B cell (primary cell): ENCODE measurements at regions not wholly inside any gene's neighbourhood (a gene's known extent, or its start where the extent isn't known, plus 50 kb on each side); places are given as distances from the start of the nearest gene placed in this dataset.

Experiments
- ATAC-seq: fragments of 200-7000 bp; cut with Tn5 transposase; one replicate; pipeline ENCODE4 v1.10.0; 2021; ENCODE audit warnings: low read depth, mild to moderate bottlenecking, moderate number of reproducible peaks, moderate library complexity
- CTCF ChIA-PET: fragments of 350-600 bp; sonication (Branson Sonifier 250); formaldehyde crosslinking; loops from one replicate; lab custom pipeline; 2021; ENCODE audit warnings: antibody characterized with exemption, inconsistent platforms; lab: Charles Lee
- POLR2A ChIA-PET: fragments of 350-600 bp; sonication (Branson Sonifier 250); formaldehyde crosslinking; loops from one replicate; lab custom pipeline; 2021; ENCODE audit warnings: antibody characterized with exemption; lab: Charles Lee
- DNase-seq: peaks from one replicate; pipeline ENCODE4 v3.0.0; 2013
- H2AFZ ChIP-seq: 2 replicates; pipeline ENCODE4 v1.6.1; 2012; ENCODE audit warnings: mild to moderate bottlenecking, low read depth, low read length; ENCODE audit not compliant: insufficient read depth, poor library complexity, severe bottlenecking
- H3K27ac ChIP-seq, 2 donors: 1 replicate in 1 of 2; 2 replicates in 1 of 2; pipeline ENCODE4 v1.5.1; 2012 to 2013; ENCODE audit warnings: low read length in 2 of 2, mild to moderate bottlenecking in 2 of 2, moderate library complexity in 1 of 2
- H3K27me3 ChIP-seq, 4 experiments: fragments of 200-600 bp in 1 of 4; sonication (generic) in 1 of 4; replicated peaks in 1 of 4; 1 replicate in 2 of 4; 2 replicates in 2 of 4; pipeline versions ENCODE4 v1.6.1 to v1.7.0; 2013 to 2016; ENCODE audit warnings: low read length in 3 of 4, mild to moderate bottlenecking in 2 of 4, mixed read lengths in 1 of 4, moderate library complexity in 1 of 4; ENCODE audit not compliant: insufficient read depth in 4 of 4, control insufficient read depth in 3 of 4; ENCODE audit errors: control extremely low read depth in 1 of 4
- H3K36me3 ChIP-seq, 2 experiments: replicated peaks in 1 of 2; 1 replicate in 1 of 2; 2 replicates in 1 of 2; pipeline versions ENCODE4 v1.6.1 to v1.7.1; 2013; ENCODE audit warnings: low read length in 1 of 2; ENCODE audit not compliant: insufficient read depth in 2 of 2, control insufficient read depth in 1 of 2; ENCODE audit errors: control extremely low read depth in 1 of 2, extremely low read depth in 1 of 2
- H3K4me1 ChIP-seq, 2 donors: fragments of 200-600 bp in 1 of 2; sonication (generic) in 1 of 2; 1 replicate in 1 of 2; 2 replicates in 1 of 2; pipeline versions ENCODE4 v1.5.1 to v1.6.1; 2013 to 2017; ENCODE audit warnings: low read length in 2 of 2; ENCODE audit not compliant: control insufficient read depth in 2 of 2, insufficient read depth in 2 of 2
- H3K4me2 ChIP-seq: replicated peaks from 2 replicates; pipeline ENCODE3; 2012; ENCODE audit warnings: mild to moderate bottlenecking, low read depth, low read length; ENCODE audit not compliant: poor library complexity, severe bottlenecking
- H3K4me3 ChIP-seq, 5 experiments: fragments of 200-600 bp in 1 of 5; sonication (generic) in 1 of 5; 1 replicate in 3 of 5; 2 replicates in 2 of 5; pipeline versions ENCODE4 v1.5.1 to v1.7.0; 2011 to 2016; ENCODE audit warnings: low read length in 4 of 5, mild to moderate bottlenecking in 4 of 5, low read depth in 2 of 5, control low read depth in 1 of 5, moderate library complexity in 1 of 5; ENCODE audit not compliant: insufficient read depth in 1 of 5; ENCODE audit errors: control extremely low read depth in 1 of 5, extremely low read depth in 1 of 5
- H3K79me2 ChIP-seq: fragments of 200-600 bp; sonication (generic); one replicate; pipeline ENCODE4 v1.6.0; 2016; ENCODE audit warnings: low read length; ENCODE audit not compliant: control insufficient read depth, insufficient read depth
- H3K9ac ChIP-seq: fragments of 200-600 bp; sonication (generic); 2 replicates; pipeline ENCODE4 v1.6.1; 2017; ENCODE audit warnings: mild to moderate bottlenecking, low read length, moderate library complexity
- H3K9me3 ChIP-seq, 3 donors: one replicate each; pipeline versions ENCODE4 v1.6.1 to v1.7.1; 2013; ENCODE audit warnings: low read length in 2 of 3; ENCODE audit not compliant: control insufficient read depth in 2 of 3, insufficient read depth in 1 of 3; ENCODE audit errors: control extremely low read depth in 1 of 3
- H4K20me1 ChIP-seq: 2 replicates; pipeline ENCODE4 v1.6.0; 2012; ENCODE audit warnings: mild to moderate bottlenecking, low read length; ENCODE audit not compliant: insufficient read depth, control insufficient read depth, poor library complexity, severe bottlenecking
- H3K27ac Mint-ChIP-seq: one replicate; pipeline ENCODE4 v1.8.0; 2021; ENCODE audit warnings: mixed read lengths
- H3K27me3 Mint-ChIP-seq: one replicate; pipeline ENCODE4 v1.8.0; 2021; ENCODE audit warnings: mixed read lengths
- H3K4me1 Mint-ChIP-seq: one replicate; pipeline ENCODE4 v1.8.0; 2021; ENCODE audit warnings: mixed read lengths
- H3K4me3 Mint-ChIP-seq: one replicate; pipeline ENCODE4 v1.8.0; 2021; ENCODE audit warnings: mixed read lengths
- H3K9me3 Mint-ChIP-seq: one replicate; pipeline ENCODE4 v1.8.0; 2022; ENCODE audit warnings: mixed read lengths; ENCODE audit not compliant: insufficient read depth
- EZH2 ChIP-seq: IDR thresholded peaks from 2 replicates; pipeline ENCODE4 v1.6.1; 2012; ENCODE audit warnings: borderline replicate concordance, low read depth, mild to moderate bottlenecking, moderate library complexity, low read length; ENCODE audit not compliant: insufficient read depth, poor library complexity, severe bottlenecking
- WGBS: methylation state at CpG from one replicate; pipeline ENCODE4 v1.1.5; 2013; ENCODE audit warnings: missing lambda C conversion rate; ENCODE audit not compliant: insufficient coverage; 5-methylcytosine and 5-hydroxymethylcytosine counted together
- intact Hi-C: fragments of 100-400 bp; cut with micrococcal nuclease; formaldehyde crosslinking; loops from one replicate; pipeline ENCODE4 v1.10.0; 2022
- TF ChIP-seq, protein P1 (sequence below): fragments of 200-600 bp; IDR thresholded peaks from one replicate; pipeline ENCODE4 v1.8.0; 2022; ENCODE audit warnings: antibody characterized with exemption, mild to moderate bottlenecking

DNA sequence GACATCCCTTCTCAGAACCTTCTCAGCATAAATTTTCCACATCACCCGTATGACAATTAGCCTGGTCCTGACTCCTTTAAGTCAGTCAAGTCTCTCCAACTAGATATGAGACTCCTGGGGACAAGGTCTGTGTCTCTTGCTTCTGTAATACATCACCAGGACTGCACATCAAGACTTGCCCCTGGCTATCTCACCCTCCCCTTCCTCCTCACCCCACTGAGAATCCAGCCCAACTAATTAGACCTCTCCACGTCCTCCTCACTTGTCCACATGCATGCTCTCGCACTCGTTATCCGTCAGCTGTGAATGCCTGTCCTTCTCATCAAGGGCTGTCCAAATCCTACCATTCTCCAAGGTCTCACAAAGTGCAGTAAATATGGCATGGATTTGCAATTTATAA, 542.8 kb downstream of the PTPRU start:
- Mint-ChIP-seq H3K4me3 (no peak overlapping the region), H3K9me3 (peaks cover 4% of the 10 kb centered on the region), H3K4me1 (no peaks in the 10 kb centered on the region), H3K27ac (no peak overlapping the region), H3K27me3 (peaks cover 28% of the 10 kb centered on the region)
- Histone ChIP-seq H3K27ac (no peak overlapping the region), H3K27me3 (peaks cover 0 to 3% (median 0%) of the 10 kb centered on the region in 4 experiments), H3K79me2 (no peaks in the 10 kb centered on the region), H3K4me2 (no peak overlapping the region), H3K4me3 (no peak overlapping the region), H3K9ac (no peak overlapping the region), H2AFZ (no peak overlapping the region), H3K4me1 (no peaks in the 10 kb centered on the region), H3K9me3 (peaks cover 0 to 3% (median 0%) of the 10 kb centered on the region in 3 donors), H3K36me3 (no peaks in the 10 kb centered on the region), H4K20me1 (no peaks in the 10 kb centered on the region)
- intact Hi-C loops: no loop called here
- ATAC-seq (no peak), DNase-seq (no peak)
- CTCF ChIA-PET: no interaction called here
- TF ChIP-seq EZH2: no peak
- TF ChIP-seq, protein P1, sequence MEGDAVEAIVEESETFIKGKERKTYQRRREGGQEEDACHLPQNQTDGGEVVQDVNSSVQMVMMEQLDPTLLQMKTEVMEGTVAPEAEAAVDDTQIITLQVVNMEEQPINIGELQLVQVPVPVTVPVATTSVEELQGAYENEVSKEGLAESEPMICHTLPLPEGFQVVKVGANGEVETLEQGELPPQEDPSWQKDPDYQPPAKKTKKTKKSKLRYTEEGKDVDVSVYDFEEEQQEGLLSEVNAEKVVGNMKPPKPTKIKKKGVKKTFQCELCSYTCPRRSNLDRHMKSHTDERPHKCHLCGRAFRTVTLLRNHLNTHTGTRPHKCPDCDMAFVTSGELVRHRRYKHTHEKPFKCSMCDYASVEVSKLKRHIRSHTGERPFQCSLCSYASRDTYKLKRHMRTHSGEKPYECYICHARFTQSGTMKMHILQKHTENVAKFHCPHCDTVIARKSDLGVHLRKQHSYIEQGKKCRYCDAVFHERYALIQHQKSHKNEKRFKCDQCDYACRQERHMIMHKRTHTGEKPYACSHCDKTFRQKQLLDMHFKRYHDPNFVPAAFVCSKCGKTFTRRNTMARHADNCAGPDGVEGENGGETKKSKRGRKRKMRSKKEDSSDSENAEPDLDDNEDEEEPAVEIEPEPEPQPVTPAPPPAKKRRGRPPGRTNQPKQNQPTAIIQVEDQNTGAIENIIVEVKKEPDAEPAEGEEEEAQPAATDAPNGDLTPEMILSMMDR: no peak
- WGBS: 82% methylated on average over 3 of the region's 5 CpGs
- POLR2A ChIA-PET: no interaction called here

DNA sequence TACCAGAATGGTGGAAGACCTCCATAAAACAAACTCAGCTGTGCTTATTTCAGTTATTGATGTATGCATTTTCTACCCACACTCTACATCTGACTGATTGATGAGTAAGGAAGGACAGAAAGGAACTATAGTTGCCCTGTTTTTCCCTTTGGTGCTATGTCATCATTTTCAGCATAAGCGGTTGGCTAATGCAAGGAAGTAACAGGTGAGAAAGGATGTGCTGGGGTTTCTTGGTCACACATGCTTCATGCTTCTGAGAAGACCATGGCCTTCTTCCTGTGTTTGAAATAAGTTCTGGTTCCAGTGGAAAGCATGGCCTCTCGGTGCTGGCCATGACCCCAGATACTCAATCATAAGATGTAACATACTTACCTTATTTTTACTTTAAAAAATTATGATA, 541.2 kb downstream of the PTPRU start:
- Histone ChIP-seq H3K4me1 (no peaks in the 10 kb centered on the region), H3K27ac (no peak overlapping the region), H3K79me2 (no peaks in the 10 kb centered on the region), H3K9me3 (peaks cover 0 to 3% (median 0%) of the 10 kb centered on the region in 3 donors), H4K20me1 (no peaks in the 10 kb centered on the region), H3K9ac (no peak overlapping the region), H2AFZ (no peak overlapping the region), H3K4me2 (no peak overlapping the region), H3K4me3 (no peak overlapping the region), H3K36me3 (no peaks in the 10 kb centered on the region), H3K27me3 (peaks cover 0 to 3% (median 0%) of the 10 kb centered on the region in 4 experiments)
- no peak for DNase-seq
- ChIA-PET CTCF (no interaction called here), POLR2A (no interaction called here)
- Mint-ChIP-seq H3K27ac (no peak overlapping the region), H3K27me3 (peaks cover 28% of the 10 kb centered on the region), H3K4me1 (no peaks in the 10 kb centered on the region), H3K9me3 (peaks cover 4% of the 10 kb centered on the region), H3K4me3 (no peak overlapping the region)
- 100% methylated on average over 1 of the region's 2 CpGs for WGBS
- TF ChIP-seq, protein P1: no peak
- TF ChIP-seq EZH2: no peak
- ATAC-seq: no peak
- intact Hi-C loops: no loop called here
